ENCODE measurements at regions not wholly inside any gene's neighbourhood (a gene's known extent, or its start where the extent isn't known, plus 50 kb on each side); places are given as distances from the start of the nearest gene placed in this dataset.

DNA sequence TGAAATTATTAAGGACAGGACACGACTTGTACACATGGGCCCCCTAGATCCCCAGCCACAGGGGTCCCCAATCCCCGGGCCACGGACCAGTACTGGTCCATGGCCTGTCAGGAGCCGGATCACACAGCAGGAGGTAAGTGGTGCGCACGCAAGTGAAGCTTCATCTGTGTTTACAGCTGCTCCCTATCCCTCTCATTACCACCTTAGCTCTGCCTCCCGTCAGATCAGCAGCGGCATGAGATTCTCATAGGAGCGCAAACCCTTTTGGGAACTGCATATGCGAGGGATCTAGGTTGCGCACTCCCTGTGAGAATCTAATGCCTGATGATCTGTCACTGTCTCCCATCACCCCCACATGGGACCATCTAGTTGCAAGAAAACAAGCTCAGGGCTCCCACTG, 137.8 kb upstream of the ZFHX3 start:
- no peak for TF ChIP-seq EZH2phosphoT487 (IDR thresholded peaks at IDR 0.05; ENCODE audit: borderline replicate concordance, low read length)
- TF ChIP-seq, protein P1, sequence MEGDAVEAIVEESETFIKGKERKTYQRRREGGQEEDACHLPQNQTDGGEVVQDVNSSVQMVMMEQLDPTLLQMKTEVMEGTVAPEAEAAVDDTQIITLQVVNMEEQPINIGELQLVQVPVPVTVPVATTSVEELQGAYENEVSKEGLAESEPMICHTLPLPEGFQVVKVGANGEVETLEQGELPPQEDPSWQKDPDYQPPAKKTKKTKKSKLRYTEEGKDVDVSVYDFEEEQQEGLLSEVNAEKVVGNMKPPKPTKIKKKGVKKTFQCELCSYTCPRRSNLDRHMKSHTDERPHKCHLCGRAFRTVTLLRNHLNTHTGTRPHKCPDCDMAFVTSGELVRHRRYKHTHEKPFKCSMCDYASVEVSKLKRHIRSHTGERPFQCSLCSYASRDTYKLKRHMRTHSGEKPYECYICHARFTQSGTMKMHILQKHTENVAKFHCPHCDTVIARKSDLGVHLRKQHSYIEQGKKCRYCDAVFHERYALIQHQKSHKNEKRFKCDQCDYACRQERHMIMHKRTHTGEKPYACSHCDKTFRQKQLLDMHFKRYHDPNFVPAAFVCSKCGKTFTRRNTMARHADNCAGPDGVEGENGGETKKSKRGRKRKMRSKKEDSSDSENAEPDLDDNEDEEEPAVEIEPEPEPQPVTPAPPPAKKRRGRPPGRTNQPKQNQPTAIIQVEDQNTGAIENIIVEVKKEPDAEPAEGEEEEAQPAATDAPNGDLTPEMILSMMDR (conservative IDR thresholded peaks at IDR 0.05; ENCODE audit: low read depth, low read length): no peak
- no peak for TF ChIP-seq EZH2 (IDR thresholded peaks at IDR 0.05; ENCODE audit: low read length, unreplicated experiment)

Data from PC-3 (cell line).